PC-9 (cell line): ENCODE measurements at regions not wholly inside any gene's neighbourhood (a gene's known extent, or its start where the extent isn't known, plus 50 kb on each side); places are given as distances from the start of the nearest gene placed in this dataset.

Experiments used
- CTCF ChIP-seq: fragments of 200-600 bp; sonication (generic); conservative IDR thresholded peaks from 2 replicates; pipeline ENCODE4 v1.6.1; 2017; ENCODE audit warnings: mixed run types, antibody characterized with exemption, mild to moderate bottlenecking, moderate library complexity
- EZH2 ChIP-seq: fragments of 200-600 bp; sonication (generic); IDR thresholded peaks from 2 replicates; pipeline ENCODE4 v1.8.0; 2017; ENCODE audit warnings: antibody characterized with exemption, low read depth

DNA sequence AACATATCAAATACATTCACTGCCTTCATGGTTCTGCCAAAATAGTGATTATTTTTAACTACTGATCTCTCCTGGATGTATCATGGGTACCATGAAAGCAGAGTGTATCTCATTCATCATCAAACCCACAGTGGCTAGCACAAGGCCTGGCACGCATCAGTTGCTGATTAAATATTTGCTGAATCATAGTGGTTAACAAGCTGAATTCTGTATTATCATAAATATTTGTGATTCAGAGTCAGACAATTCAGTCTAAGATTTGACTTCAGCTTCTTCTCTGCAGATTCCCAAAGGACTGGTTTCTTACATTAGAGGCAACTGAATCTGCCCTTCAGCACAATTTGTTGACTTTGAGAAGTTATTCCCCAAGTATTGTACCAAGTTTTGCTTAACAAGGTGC lies 715.8 kb upstream of the LRRC4C start:
- TF ChIP-seq EZH2, result no peak
- no peak for TF ChIP-seq CTCF
